Effector CD4-positive, alpha-beta T cell (primary cell): ENCODE measurements at regions not wholly inside any gene's neighbourhood (a gene's known extent, or its start where the extent isn't known, plus 50 kb on each side); places are given as distances from the start of the nearest gene placed in this dataset.
"Not testable (repeated sequence)": the region's sequence is repeated elsewhere in the genome, so short reads cannot be mapped to it uniquely, and the experiment has no call there.

Experiments
- DNase-seq: peaks from one replicate; pipeline ENCODE4 v3.0.0-alpha.2; 2020

DNA sequence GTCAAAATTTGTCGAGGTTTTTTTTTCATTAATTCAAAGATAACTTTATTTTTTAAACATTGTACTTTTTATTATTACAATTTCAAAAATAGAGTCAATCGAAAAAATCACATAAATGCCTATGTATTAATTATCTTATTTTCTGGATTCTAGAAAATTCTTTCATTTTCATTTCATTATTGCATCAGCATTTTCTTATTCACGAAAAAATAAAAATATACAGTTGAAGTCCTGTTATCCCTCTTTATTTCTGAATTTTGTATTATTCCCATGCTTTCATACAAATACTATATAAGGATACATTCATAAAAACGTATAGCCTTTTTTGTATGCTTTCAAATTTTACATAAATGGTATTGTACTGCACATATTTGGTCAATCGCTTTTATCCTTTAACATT, 681.0 kb upstream of the USP24 start:
- no peak for DNase-seq

DNA sequence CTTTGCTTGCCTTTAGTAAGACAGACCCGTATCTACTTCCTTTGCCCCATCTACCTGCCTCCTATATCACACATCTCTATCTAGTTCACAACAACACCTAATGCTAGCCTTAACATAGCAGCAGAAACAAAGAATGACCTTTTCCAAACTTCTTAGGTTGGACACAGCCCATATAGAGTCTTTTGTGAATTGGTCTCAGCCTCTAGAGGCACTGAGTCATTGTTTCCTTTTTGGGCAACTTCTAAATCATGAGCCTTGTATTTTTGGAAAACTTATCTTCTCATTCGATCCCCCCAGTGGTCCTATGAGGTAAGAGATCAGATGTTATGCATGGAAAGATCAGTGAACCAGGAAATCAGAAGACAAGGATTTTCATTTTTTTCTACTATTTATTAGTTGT, 679.4 kb upstream of the USP24 start:
- no peak for DNase-seq

DNA sequence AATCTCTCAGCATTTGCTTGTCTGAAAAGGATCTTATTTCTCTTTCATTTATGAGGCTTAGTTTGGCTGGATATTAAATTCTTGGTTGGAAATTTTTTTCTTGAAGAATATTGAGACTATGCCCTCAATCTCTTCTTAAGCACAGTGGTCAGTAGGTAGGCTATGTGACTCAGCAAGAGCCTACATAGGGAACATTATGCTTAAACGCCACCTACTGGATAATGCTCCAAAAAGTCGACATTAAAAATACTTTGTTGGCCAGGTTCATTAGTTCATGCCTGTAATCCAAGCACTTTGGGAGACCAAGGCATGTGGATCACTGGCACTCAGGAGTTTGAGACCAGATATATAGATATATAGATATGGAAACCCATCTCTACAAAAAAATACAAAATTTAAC, 678.0 kb upstream of the USP24 start:
- DNase-seq = no peak

DNA sequence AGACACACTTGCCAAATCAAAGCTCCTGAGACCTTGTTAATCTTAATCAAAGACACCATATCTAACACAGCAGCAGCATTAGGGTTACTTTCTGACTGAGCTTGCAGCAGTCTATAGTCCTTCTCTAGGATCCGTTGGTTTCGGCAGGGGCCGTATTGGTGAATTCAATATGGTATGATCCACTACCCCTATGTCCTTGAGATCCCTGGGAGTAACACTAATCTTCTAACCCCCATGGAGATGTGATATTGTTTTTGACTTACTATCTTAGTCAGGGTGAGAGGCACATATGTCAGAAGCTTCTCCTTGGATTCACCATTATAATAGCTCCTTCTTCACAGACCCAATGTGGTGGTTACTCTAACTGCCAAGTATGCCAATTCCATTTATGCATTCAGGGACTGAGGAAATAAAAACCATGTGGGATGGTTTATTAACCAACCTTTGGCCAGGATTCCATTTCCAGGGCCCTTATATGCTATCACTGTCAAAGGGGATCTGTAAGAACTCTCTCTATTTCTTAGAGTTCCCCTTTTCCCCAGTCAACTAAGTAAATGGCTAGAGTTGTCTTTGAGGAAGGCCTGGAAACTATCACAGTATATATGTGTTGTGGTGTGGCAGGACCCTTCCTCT, 673.6 kb upstream of the USP24 start:
- DNase-seq = no peak

DNA sequence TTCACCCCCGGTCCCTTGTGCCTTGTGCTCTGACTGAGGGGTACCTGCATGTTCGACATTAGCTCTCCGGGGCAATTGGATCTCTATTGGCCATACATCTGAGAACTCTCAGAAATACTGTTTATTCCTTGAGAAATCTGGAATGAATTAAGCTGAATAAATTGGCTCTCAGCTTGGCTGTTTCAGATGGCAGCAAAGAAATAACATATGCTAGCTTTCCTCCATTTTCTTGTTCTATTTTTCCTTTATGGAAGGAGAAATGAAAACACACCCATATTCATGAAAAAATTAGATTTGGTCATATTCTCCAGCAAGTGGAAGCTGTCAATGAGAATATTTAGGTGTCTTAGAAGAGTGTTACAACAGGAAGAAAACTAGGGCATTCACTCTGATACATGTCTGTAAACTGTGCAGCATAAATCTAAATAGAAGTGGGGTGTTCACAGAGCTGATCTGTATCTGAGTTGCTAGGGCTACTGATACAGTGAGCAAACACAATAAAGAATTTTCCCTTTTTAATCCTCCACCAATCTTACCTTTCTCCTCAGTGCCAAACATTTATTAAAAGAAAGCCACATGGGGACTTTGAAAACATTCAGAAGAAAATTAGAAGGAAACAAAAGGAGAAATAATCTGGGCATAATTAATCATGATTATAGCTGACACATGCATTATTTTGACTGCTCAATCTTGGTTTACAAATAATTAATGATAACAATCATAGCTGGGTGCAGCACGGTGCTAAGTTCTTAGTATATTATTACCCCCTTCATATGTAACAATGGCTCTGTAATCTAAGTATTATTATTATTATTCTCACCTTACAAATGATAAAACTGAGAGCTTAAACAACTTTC, 671.9 kb upstream of the USP24 start:
- DNase-seq = no peak

DNA sequence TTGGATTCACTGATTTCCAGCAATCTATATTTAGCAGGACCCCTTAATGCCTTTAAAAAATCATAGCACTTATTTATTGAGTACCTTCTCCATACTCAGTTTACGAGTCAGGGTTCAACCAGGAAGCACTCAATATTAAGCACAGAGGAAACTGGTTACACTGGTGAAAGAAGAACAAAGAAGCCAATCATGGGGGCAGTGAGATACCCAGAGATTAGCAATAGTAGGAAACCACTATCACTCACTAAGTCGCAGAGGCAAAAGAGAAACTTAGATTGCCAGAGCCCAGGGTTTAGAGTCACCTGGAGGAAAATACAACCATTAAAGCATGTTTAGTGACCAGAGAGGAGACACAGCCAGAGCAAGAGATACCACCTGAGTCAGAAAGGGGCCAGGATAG, 670.5 kb upstream of the USP24 start:
- DNase-seq = no peak

DNA sequence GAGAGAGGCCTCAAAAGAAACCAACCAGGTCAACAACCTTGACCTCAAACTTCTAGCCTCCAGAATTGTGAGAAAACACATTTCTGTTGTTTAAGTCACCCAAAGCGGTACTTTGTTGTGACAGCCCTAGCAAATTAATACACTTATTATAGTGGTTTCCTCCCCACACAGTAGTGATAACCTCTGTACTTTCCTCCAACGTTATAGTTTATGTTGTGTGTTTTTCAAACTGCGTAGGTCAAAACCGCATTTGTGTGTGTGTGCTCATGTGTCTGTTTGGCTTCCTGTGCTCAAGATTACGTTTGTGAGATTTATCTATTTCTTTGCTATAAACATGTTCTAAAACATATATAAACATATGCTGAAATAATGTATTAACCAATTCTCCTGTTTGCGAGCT, 667.8 kb upstream of the USP24 start:
- no peak for DNase-seq

DNA sequence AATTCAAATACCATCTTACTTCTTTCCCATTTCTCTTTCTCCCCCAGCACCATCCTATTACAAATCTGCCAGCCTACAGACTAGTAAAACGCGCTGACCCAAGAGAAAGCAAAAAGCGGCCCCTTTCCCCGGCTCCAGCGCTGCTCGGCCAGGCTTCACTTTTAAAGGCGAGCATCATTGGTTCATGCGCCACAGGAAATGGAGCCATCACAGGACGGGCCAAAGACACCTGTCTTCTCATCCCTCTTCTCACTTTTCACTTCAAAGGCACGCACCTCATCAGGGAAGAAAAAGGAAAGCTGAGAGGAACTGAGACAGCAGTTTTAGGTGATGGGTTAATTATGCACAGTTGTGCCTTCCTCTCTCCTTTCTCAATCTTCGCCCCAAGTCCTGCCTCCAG, 664.2 kb upstream of the USP24 start:
- no peak for DNase-seq

DNA sequence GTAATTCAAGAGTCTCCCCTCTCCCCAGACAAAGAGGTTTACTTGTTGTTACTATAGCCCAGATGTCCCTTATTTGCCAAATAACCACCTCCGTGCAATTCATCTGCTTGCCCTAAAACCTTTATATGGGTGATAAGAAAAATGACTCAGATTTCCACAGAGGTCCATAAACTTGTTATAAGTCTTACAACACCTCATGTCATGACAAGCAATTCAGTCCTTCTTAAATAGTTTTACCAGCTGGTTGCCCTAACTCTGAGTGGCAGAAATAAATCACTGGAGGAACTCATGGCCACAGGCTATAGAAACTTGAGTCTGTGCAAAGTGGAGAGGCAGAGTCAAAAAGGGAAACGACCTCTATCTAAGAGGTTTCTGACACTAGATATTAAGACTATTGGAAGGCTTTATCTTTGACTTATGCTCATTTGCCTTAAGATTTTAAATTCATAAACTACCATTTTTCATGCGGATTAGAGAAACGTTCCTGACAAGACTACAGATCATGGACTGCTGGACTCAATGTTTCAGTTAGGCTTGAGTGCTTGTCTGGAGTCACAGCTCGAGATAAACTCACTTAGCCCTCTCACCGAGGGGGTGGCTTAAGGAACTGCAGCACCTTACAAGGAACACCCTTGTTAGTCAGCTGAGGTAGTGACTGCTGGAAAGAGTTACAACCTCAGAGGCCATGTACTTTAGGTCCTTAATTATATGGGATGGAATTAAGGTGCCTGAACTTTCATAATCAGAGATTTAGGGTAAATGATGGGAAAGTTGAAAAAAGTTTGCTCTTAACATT, 662.5 kb upstream of the USP24 start:
- no peak for DNase-seq

DNA sequence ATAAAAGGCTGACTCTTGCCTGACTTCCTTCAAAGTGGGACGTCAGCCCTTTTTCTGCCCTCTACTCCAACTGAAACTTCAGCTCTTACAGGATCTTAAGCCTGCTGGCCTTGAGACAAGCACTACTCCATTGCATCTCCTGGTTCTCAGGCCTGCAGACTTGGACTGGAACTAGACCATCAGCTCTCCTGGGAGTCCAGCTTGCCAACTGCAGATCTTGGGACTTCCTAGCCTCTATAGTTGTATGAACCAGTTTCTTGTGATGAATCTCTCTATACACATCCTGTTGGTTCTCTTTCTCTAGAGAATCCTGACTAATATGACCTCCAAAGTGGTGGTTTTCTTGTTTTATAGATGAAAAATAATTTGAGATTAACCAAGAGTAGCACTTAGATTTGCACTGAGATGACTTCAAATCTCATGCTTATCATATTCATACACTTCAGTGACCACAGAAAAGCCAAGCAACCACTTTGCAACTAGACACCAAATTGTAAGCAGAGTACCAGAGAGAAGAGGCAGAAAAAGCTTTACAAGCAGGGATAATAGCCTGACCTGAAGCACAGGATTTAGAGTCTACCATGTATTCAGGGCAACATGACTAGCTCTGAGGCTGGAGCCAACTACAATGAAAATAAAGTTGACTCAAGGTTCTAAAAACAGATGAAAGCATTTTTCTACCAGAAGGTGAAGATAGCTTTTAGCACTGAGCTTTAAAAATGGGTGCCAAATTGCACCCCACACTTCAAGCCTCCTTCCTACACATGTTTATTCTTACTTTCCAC, 661.3 kb upstream of the USP24 start:
- DNase-seq = no peak

DNA sequence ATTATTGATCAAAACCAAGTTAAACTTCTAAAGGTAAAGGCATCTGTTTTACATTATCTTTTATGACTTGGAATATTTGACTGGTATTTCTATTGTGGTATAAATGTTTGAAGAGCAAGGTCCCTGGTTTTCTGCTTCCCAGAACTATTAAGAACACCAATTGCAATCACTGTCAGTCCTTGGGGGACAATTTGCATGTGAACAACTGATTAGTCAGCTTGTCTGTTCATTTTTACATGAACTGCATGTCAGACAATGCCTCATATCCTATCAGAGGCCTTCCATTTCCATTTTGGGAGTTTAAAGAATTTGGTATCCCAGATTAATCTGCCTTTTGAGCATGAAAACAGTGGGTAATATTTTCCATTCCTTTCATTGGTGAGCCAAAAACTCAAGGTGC, 654.9 kb upstream of the USP24 start:
- no peak for DNase-seq

DNA sequence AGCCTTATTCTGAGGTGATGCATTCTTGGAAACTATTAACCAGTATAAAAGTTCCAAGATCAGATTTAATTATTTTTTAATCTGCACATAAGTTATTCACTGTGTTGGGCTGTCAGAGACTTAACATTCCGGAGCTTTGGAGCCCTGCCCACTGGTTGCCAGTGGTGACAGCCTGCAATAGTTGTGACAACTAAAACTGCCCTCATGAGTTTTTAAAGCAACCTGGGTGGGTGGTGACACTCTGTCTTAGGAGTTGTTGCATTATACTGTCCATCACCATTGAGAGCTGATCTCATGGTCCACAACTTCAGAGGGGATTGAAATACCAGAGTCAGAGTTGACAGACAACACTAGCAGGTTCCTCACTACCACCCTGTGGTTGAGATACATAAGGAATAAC, 653.9 kb upstream of the USP24 start:
- DNase-seq = no peak

DNA sequence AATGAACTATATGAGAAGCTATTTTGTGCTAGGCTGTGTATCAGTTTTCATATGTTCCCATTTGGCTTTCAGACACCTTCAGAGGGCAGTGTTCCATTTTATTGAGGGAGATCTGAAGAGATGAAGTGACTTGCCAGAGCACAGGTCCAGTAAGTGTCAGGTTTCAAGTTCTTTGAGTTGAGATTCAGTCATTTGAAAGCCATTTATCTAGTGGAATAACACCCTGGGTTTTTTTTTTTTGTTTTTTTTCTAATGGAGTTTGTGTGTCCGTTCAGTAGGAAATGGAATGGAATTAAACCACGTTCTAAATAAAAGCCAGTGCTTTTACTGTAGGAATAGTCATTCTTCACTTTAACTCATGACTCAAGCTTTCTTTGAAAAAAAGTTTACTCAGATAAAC, 652.9 kb upstream of the USP24 start:
- no peak for DNase-seq

DNA sequence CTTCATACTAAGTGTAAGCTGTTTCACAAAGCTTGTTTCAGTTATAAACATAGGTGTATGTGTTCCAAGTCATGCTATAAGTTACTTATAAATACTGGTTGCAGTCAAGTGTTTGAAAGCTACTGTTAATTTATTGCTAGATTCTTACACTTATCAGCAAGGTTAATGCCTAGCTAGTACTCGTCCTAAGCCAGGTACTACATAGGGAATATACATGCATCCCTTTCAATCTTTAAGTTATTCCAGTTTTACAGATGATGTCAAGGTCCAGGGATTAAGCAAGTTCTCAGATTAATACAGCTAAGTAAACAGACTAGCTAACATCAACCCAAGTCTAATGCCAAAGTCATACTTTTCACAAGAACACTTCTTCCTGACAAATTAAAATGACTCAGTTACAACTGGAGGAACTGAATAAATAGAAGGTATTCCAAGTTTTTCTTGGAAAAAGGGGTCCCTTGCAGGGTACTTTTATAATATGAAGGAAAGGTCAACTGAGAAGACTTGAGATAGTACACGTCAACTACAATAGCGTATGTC, 652.2 kb upstream of the USP24 start:
- DNase-seq = no peak

DNA sequence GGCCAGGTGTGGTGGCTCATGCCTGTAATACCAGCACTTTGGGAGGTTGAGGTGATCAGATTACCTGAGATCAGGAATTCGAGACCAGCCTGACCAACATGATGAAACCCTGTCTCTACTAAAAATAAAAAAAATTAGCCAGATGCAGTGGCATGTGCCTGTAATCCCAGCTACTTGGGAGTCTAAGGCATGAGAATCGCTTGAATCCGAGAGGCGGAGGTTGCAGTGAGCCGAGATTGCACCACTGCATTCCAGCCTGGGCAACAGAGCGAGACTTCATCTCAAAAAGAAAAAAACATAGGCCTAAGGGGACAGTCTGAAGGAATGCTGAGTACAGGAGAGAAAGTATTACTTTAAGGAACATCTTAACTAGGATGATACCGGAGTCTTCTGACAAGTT, 650.6 kb upstream of the USP24 start:
- not testable (repeated sequence) for DNase-seq

DNA sequence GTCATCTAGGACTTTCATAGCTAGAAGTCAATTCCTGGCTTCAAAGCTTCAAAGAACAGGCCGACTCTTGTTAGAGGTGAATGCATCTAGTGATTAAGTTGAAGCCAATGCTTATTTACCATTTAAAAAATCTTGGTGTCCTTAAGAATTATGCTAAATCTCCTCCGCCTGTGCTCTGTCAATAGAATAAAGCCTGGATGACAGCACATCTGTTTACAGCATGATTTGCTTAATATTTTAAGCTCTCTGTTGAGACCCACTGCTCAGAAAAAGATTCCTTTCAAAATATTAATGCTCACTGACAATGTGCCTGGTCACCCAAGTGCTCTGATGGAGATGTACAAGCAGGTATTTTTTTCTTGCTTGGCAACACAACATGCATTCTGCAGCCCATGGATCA, 649.1 kb upstream of the USP24 start:
- no peak for DNase-seq

DNA sequence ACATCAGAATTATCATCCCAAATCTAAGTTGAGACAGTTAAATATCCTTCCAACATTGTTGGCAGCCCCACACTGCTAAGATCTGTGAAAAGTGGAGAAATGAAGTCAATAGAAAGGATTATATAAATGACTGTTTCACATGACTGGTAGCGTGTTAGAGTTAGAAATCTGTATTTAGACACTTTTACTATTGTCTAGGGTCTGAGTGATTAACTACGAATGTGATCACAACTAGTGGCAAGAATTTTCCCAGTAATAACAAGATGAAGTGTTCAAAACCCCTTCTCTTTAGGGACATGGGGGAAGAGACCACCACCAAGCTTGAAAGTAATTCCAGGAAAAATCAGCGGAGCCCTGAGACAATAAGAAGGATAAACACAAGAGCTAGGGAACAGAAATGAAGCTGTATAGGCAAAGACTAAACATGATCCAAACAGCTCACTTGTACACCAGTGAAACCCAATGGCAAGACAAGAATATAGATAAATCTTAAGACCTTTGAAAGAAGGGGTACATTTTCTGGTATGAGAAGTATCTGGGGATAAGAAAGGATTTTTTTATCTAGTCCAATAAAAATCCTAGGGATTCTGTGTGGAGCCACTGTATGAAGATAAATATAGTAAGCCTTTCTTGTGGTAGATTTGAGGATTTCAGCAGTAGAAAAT, 646.6 kb upstream of the USP24 start:
- DNase-seq = no peak

DNA sequence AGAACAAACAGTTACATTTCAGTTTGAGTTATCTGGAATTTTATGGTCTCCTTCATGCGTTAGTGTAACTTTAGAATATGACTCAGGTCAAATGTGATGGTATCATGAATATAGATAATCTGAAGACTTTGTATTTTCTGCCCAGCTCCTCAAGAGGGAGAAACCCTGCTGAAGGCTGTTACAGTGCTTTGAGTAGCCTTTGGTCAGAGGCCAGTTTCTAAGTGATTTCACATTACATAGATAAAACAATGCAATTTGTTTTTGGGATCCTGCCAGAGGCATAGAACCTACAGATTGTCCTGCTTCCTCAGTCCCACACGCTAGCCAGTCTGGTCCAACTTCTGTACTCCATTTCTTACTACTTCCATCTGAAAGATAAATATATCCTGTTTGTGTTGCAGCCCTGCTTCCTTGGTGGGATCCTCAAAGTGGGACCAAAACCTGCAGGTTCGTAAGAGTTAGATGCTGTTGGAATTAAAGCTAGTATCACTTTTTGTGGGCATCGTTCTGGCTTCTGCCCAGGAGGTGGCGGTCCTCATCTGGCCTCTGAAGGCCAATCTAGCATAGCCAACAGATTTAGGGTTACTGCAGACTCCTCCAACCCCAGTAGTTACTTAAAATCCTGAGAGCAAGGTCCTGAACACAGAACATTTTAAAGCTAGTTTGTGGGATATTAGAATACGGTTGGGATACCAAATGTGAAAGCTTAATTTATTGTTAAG, 645.8 kb upstream of the USP24 start:
- DNase-seq = no peak

DNA sequence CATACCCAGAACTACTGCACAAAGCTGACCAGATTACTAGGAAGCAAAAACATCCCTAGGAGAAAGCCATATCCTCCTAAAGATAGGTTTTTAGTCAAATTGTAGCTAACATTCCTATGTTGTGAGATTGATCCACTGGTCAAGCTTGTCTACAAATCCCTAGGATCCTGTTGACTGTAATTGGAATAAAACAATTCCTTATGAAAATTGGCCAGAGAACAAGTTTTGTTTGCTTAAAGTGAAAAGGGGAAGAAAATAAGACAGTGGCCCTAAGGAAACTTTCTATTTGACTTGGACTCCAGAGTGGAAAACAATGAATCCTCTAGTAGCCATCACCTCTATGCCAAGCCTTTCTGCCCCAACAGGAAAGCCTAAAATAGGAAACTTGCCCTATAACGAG, 645.2 kb upstream of the USP24 start:
- DNase-seq = no peak

DNA sequence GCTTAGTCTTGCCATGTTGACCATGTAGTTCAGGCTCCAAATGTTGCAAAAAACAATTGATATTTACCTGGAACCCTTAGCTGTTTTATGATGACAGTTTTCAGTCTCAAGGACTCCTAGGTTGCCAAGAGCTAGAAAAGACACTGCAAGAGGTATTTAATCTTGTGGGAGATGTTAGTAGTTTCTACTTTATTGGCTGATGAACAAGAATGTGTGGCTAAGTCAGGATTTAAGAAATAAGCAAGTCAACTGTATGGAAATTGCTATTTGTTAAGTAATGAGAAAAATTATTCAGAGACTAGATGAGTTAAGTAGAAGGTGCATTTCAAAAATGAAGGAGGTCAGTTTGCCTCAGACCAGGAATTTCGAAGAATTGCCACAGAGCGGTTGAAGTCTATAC, 639.7 kb upstream of the USP24 start:
- no peak for DNase-seq

DNA sequence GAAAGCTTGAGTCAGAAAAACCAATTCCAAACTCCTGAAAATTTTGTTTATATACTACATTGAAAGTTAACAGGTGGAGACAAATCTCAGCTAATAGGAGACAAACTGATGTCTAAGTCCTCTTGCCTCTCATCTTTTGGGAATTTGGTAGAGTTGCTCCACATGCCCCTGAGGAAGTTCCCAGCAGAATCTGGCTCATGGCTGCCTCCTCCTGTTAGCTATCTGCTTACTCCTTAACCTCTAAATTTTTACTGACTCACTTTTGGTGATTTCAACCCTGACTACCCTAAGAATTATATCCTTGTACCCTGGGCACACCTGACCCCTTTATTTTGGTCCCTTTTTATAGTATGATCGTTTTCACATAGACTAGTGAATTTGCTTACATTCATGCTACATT, 633.7 kb upstream of the USP24 start:
- no peak for DNase-seq

DNA sequence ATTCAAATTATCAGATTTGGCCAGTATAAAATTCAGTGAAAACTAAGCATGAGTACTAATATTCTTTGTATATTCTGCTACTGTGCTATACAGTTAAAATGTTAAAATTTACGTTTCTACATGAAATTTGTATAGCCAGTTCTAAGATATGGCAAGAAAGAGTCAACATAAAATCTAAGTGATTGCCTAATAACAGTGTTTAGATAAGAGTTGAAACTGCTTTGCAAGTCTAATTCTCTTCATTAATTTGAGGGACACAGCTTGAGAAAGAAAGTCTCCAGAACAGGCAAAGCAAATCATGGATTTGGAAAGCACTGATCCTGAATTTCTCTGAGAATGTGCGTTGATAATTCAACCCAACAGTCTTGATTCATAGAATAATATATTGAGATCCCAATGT, 630.9 kb upstream of the USP24 start:
- DNase-seq = no peak
